Ovary (tissue), 3 donors: ENCODE measurements at regions not wholly inside any gene's neighbourhood (a gene's known extent, or its start where the extent isn't known, plus 50 kb on each side); places are given as distances from the start of the nearest gene placed in this dataset.

Experiments used
- POLR2A ChIP-seq: fragments of 450-650 bp; IDR thresholded peaks from one replicate; pipeline ENCODE4 v1.6.1; 2017; ENCODE audit warnings: antibody characterized with exemption, mild to moderate bottlenecking, moderate library complexity
- TF ChIP-seq, protein P1 (sequence below), 3 donors: fragments of 450-650 bp in 2 of 3; fragments of 200-600 bp in 1 of 3; IDR thresholded peaks; one replicate each; pipeline versions ENCODE4 v1.5.1 to v1.8.0; 2016 to 2022; ENCODE audit warnings: antibody characterized with exemption in 3 of 3, mild to moderate bottlenecking in 1 of 3
- donor health status: DM: no; HTN: no; CAD: no.

DNA sequence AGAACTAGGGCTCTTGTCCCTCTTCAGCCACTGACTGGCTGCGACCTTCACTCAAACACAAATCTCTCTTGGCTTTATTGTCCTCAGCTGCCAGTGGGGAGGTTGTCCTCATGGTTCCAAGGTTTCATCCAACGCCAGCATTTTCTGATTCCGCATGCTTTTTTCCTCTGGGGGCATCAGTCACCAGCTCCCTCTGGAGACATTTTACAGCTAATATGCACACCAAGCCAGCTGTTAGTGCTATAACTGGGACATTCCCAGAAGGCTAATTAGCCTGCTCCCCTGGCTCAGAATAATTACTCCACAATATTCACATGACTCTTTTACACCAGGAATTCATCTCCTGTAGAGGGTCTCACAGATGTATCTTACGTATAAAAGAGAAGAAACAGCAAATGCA, 193.6 kb upstream of the ANKRD55 start:
- TF ChIP-seq, protein P1, sequence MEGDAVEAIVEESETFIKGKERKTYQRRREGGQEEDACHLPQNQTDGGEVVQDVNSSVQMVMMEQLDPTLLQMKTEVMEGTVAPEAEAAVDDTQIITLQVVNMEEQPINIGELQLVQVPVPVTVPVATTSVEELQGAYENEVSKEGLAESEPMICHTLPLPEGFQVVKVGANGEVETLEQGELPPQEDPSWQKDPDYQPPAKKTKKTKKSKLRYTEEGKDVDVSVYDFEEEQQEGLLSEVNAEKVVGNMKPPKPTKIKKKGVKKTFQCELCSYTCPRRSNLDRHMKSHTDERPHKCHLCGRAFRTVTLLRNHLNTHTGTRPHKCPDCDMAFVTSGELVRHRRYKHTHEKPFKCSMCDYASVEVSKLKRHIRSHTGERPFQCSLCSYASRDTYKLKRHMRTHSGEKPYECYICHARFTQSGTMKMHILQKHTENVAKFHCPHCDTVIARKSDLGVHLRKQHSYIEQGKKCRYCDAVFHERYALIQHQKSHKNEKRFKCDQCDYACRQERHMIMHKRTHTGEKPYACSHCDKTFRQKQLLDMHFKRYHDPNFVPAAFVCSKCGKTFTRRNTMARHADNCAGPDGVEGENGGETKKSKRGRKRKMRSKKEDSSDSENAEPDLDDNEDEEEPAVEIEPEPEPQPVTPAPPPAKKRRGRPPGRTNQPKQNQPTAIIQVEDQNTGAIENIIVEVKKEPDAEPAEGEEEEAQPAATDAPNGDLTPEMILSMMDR (IDR thresholded peaks at IDR 0.05): no peak
- TF ChIP-seq POLR2A: no peak
